ENCODE measurements at regions not wholly inside any gene's neighbourhood (a gene's known extent, or its start where the extent isn't known, plus 50 kb on each side); places are given as distances from the start of the nearest gene placed in this dataset.

- no peaks in the 10 kb centered on the region for H3K4me1 ChIP-seq
- H3K27ac ChIP-seq (replicated peaks): no peak overlapping the region
- H3K27me3 ChIP-seq (ENCODE audit: low read depth): peaks cover 4% of the 10 kb centered on the region
- no peaks in the 10 kb centered on the region for H3K9me3 ChIP-seq (replicated peaks)
- no peak overlapping the region for H3K4me3 ChIP-seq
- intact Hi-C loops (cut with micrococcal nuclease): no loop called here
- DNase-seq: no peak
- H3K36me3 ChIP-seq: no peaks in the 10 kb centered on the region
- TF ChIP-seq CTCF (IDR thresholded peaks at IDR 0.05; ENCODE audit: borderline replicate concordance): no peak
Measured at GRCh38 chr15:96035091-96035490, 295.4 kb upstream of the NR2F2 start.

GRCh38 chr15:96035635-96036034 lies 294.9 kb upstream of the NR2F2 start:
- Histone ChIP-seq H3K36me3 (no peaks in the 10 kb centered on the region), H3K27me3 (ENCODE audit: low read depth) (peaks cover 4% of the 10 kb centered on the region), H3K4me1 (no peaks in the 10 kb centered on the region), H3K4me3 (no peak overlapping the region), H3K27ac (replicated peaks) (no peak overlapping the region), H3K9me3 (replicated peaks) (no peaks in the 10 kb centered on the region)
- intact Hi-C loops (cut with micrococcal nuclease): no loop called here
- TF ChIP-seq CTCF (IDR thresholded peaks at IDR 0.05; ENCODE audit: borderline replicate concordance): no peak
- no peak for DNase-seq

GRCh38 chr15:96037584-96037983 lies 292.9 kb upstream of the NR2F2 start:
- Histone ChIP-seq H3K4me3 (no peak overlapping the region), H3K36me3 (no peaks in the 10 kb centered on the region), H3K27me3 (ENCODE audit: low read depth) (peaks cover 4% of the 10 kb centered on the region), H3K9me3 (replicated peaks) (no peaks in the 10 kb centered on the region), H3K27ac (replicated peaks) (no peak overlapping the region), H3K4me1 (peaks cover 2% of the 10 kb centered on the region)
- intact Hi-C loops (cut with micrococcal nuclease): no loop called here
- no peak for DNase-seq
- no peak for TF ChIP-seq CTCF (IDR thresholded peaks at IDR 0.05; ENCODE audit: borderline replicate concordance)

GRCh38 chr15:96038131-96038530 lies 292.4 kb upstream of the NR2F2 start:
- intact Hi-C loops (cut with micrococcal nuclease): no loop called here
- H3K36me3 ChIP-seq: no peaks in the 10 kb centered on the region
- no peak for DNase-seq
- H3K4me1 ChIP-seq: peaks cover 7% of the 10 kb centered on the region
- no peak overlapping the region for H3K27ac ChIP-seq (replicated peaks)
- H3K9me3 ChIP-seq (replicated peaks): no peaks in the 10 kb centered on the region
- H3K27me3 ChIP-seq (ENCODE audit: low read depth): peaks cover 4% of the 10 kb centered on the region
- H3K4me3 ChIP-seq: no peak overlapping the region
- TF ChIP-seq CTCF (IDR thresholded peaks at IDR 0.05; ENCODE audit: borderline replicate concordance): no peak

- Histone ChIP-seq H3K27ac (replicated peaks) (no peak overlapping the region), H3K9me3 (replicated peaks) (no peaks in the 10 kb centered on the region), H3K27me3 (ENCODE audit: low read depth) (peaks cover 4% of the 10 kb centered on the region), H3K36me3 (no peaks in the 10 kb centered on the region), H3K4me1 (peaks cover 13% of the 10 kb centered on the region), H3K4me3 (no peak overlapping the region)
- DNase-seq: no peak
- intact Hi-C loops (cut with micrococcal nuclease): no loop called here
- TF ChIP-seq CTCF (IDR thresholded peaks at IDR 0.05; ENCODE audit: borderline replicate concordance): no peak
Measured at GRCh38 chr15:96038650-96039049, 291.9 kb upstream of the NR2F2 start.

Data from left ventricle myocardium inferior (tissue), 1 donor.